ENCODE measurements at regions not wholly inside any gene's neighbourhood (a gene's known extent, or its start where the extent isn't known, plus 50 kb on each side); places are given as distances from the start of the nearest gene placed in this dataset.

DNA sequence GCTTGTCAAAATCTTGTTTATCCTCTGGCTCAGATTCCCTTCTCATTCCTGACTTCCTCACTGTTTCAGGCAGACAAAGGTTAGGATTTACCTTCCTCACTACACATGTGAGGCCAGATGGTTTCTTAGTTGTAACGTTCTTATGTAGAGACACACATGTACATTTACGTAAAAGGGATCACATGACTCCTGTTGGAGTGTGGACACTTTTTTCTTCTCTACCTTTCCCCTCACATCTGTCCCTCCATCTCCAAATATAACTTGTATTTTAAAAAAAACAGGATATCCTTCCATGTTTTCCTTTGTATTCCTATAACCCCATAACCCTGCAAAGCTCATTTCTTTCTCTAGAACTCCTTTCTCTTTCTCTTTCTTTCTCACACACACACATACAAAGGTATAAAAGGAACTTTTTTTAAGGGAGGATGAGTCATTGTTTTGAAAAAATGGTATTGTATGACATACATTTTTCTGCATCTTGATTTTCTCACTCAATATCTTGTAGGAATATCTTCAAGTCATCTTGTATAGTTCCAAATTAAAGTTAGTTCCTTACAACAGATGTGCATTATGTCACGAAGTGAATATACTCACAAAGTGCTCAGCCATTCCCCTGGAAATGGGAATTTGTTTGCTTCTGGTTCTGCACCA is 78.2 kb upstream of the SULF2 start:
- no peak for TF ChIP-seq ARNTL (CRISPR knock-in tag; IDR thresholded peaks at IDR 0.05; ENCODE audit: borderline replicate concordance, low read depth)
- no peak for TF ChIP-seq ZNF8 (CRISPR knock-in tag; IDR thresholded peaks at IDR 0.05)
- TF ChIP-seq ZFP30 (CRISPR knock-in tag; IDR thresholded peaks at IDR 0.05): no peak
- TF ChIP-seq RARB (CRISPR knock-in tag; IDR thresholded peaks at IDR 0.05): no peak
- TF ChIP-seq, protein P1, sequence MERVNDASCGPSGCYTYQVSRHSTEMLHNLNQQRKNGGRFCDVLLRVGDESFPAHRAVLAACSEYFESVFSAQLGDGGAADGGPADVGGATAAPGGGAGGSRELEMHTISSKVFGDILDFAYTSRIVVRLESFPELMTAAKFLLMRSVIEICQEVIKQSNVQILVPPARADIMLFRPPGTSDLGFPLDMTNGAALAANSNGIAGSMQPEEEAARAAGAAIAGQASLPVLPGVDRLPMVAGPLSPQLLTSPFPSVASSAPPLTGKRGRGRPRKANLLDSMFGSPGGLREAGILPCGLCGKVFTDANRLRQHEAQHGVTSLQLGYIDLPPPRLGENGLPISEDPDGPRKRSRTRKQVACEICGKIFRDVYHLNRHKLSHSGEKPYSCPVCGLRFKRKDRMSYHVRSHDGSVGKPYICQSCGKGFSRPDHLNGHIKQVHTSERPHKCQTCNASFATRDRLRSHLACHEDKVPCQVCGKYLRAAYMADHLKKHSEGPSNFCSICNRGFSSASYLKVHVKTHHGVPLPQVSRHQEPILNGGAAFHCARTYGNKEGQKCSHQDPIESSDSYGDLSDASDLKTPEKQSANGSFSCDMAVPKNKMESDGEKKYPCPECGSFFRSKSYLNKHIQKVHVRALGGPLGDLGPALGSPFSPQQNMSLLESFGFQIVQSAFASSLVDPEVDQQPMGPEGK (CRISPR knock-in tag; IDR thresholded peaks at IDR 0.05; ENCODE audit: borderline replicate concordance): no peak
- TF ChIP-seq ZFP3 (CRISPR knock-in tag; IDR thresholded peaks at IDR 0.05): no peak
- no peak for TF ChIP-seq CREB5 (CRISPR knock-in tag; IDR thresholded peaks at IDR 0.05; ENCODE audit: low read depth)

Data from SK-N-SH treated with all-trans-retinoic acid at 6 μM for 48 hours (cell line).